Liver (tissue), 8 donors: ENCODE measurements at regions not wholly inside any gene's neighbourhood (a gene's known extent, or its start where the extent isn't known, plus 50 kb on each side); places are given as distances from the start of the nearest gene placed in this dataset.

Experiments used
- DNase-seq: peaks from one replicate; pipeline ENCODE4 v3.0.0-alpha.2; 2017; ENCODE audit warnings: low spot score
- H3K27ac ChIP-seq, 2 donors: one replicate each; pipeline ENCODE4 v1.7.0; 2013; ENCODE audit warnings: inconsistent platforms in 2 of 2, low read length in 2 of 2, control low read depth in 1 of 2, low read depth in 1 of 2, mild to moderate bottlenecking in 1 of 2
- H3K27me3 ChIP-seq, 4 donors: one replicate each; pipeline versions ENCODE4 v1.6.1 to v1.7.0; 2013; ENCODE audit warnings: low read length in 3 of 4, inconsistent platforms in 1 of 4, mild to moderate bottlenecking in 1 of 4, moderate library complexity in 1 of 4; ENCODE audit not compliant: control insufficient read depth in 4 of 4, insufficient read depth in 4 of 4
- H3K36me3 ChIP-seq, 4 donors: one replicate each; pipeline versions ENCODE4 v1.6.1 to v1.7.0; 2013; ENCODE audit warnings: low read length in 3 of 4, mild to moderate bottlenecking in 3 of 4, low read depth in 1 of 4, moderate library complexity in 1 of 4; ENCODE audit not compliant: control insufficient read depth in 4 of 4, insufficient read depth in 3 of 4
- H3K4me1 ChIP-seq, 4 donors: one replicate each; pipeline versions ENCODE4 v1.6.1 to v1.7.0; 2013; ENCODE audit warnings: low read length in 3 of 4, mild to moderate bottlenecking in 3 of 4, moderate library complexity in 1 of 4; ENCODE audit not compliant: control insufficient read depth in 4 of 4, insufficient read depth in 4 of 4
- H3K4me3 ChIP-seq, 3 donors: one replicate each; pipeline versions ENCODE4 v1.6.1 to v1.7.0; 2013; ENCODE audit warnings: low read length in 3 of 3, control low read depth in 1 of 3, low read depth in 1 of 3, mild to moderate bottlenecking in 1 of 3
- H3K9ac ChIP-seq, 2 donors: one replicate each; pipeline ENCODE4 v1.7.0; 2013; ENCODE audit warnings: low read length in 2 of 2, mild to moderate bottlenecking in 2 of 2, moderate library complexity in 2 of 2, control low read depth in 1 of 2, low read depth in 1 of 2
- H3K9me3 ChIP-seq, 4 donors: one replicate each; pipeline versions ENCODE4 v1.6.1 to v1.7.0; 2013; ENCODE audit warnings: low read length in 3 of 4; ENCODE audit not compliant: control insufficient read depth in 4 of 4
- CTCF ChIP-seq: fragments of 150-350 bp; IDR thresholded peaks from 2 replicates; pipeline ENCODE4 v1.5.1; 2017; ENCODE audit warnings: improper control_type of control experiment, low read depth, low read length; ENCODE audit not compliant: missing input control
- FOXA1 ChIP-seq: IDR thresholded peaks from 2 replicates; pipeline ENCODE4 v1.6.1; 2016; ENCODE audit warnings: antibody characterized with exemption
- FOXA2 ChIP-seq: IDR thresholded peaks from 2 replicates; pipeline ENCODE4 v1.6.1; 2016; ENCODE audit warnings: antibody characterized with exemption
- GABPA ChIP-seq, 2 donors: IDR thresholded peaks in 1 of 2; conservative IDR thresholded peaks in 1 of 2; 2 replicates each; pipeline ENCODE4 v1.6.1; 2016; ENCODE audit warnings: antibody characterized with exemption in 2 of 2, mild to moderate bottlenecking in 1 of 2, moderate library complexity in 1 of 2
- HNF4A ChIP-seq, 2 donors: conservative IDR thresholded peaks; 2 replicates each; pipeline ENCODE4 v1.6.1; 2016; ENCODE audit warnings: antibody characterized with exemption in 2 of 2, mild to moderate bottlenecking in 2 of 2
- HNF4G ChIP-seq: IDR thresholded peaks from 2 replicates; pipeline ENCODE4 v1.6.1; 2016; ENCODE audit warnings: antibody characterized with exemption
- JUND ChIP-seq, 2 donors: IDR thresholded peaks; 2 replicates each; pipeline ENCODE4 v1.6.1; 2016; ENCODE audit warnings: antibody characterized with exemption in 2 of 2
- NR2F2 ChIP-seq: IDR thresholded peaks from 2 replicates; pipeline ENCODE4 v1.6.1; 2016; ENCODE audit warnings: antibody characterized with exemption
- RAD21 ChIP-seq, 2 donors: IDR thresholded peaks; 2 replicates each; pipeline ENCODE4 v1.6.1; 2016; ENCODE audit warnings: antibody characterized with exemption in 2 of 2, mild to moderate bottlenecking in 2 of 2
- RXRA ChIP-seq, 2 donors: IDR thresholded peaks; 2 replicates each; pipeline ENCODE4 v1.6.1; 2017 to 2018; ENCODE audit warnings: antibody characterized with exemption in 2 of 2, mild to moderate bottlenecking in 1 of 2
- SP1 ChIP-seq: IDR thresholded peaks from 2 replicates; pipeline ENCODE4 v1.6.1; 2018; ENCODE audit warnings: antibody characterized with exemption, mild to moderate bottlenecking
- TAF1 ChIP-seq: conservative IDR thresholded peaks from 2 replicates; pipeline ENCODE4 v1.6.1; 2016; ENCODE audit warnings: antibody characterized with exemption, mild to moderate bottlenecking
- YY1 ChIP-seq: IDR thresholded peaks from 2 replicates; pipeline ENCODE4 v1.6.1; 2016; ENCODE audit warnings: antibody characterized with exemption, mild to moderate bottlenecking
- WGBS: extraction: QIAGEN DNeasy Blood & Tissue Kit; methylation state at CpG from one replicate; pipeline ENCODE4 v1.1.7; 2013; 5-methylcytosine and 5-hydroxymethylcytosine counted together
- TF ChIP-seq, protein P1 (sequence below): IDR thresholded peaks from 2 replicates; pipeline ENCODE4 v1.6.1; 2016; ENCODE audit warnings: antibody characterized with exemption
- TF ChIP-seq, protein P2 (sequence below): IDR thresholded peaks from 2 replicates; pipeline ENCODE4 v1.6.1; 2016; ENCODE audit warnings: antibody characterized with exemption
- TF ChIP-seq, protein P3 (sequence below): IDR thresholded peaks from 2 replicates; pipeline ENCODE4 v1.6.1; 2016; ENCODE audit warnings: antibody characterized with exemption
- TF ChIP-seq, protein P4 (sequence below): IDR thresholded peaks from 2 replicates; pipeline ENCODE4 v1.6.1; 2016; ENCODE audit warnings: antibody characterized with exemption, mild to moderate bottlenecking
- donor health status: healthy.
- donor health status: healthy.
- donor health status: healthy.
- donor health status: healthy.
- donor health status: healthy.

- Histone ChIP-seq H3K27ac (no peak overlapping the region), H3K4me1 (peaks cover 4 to 29% (median 22%) of the 10 kb centered on the region in 4 donors), H3K9me3 (no peaks in the 10 kb centered on the region), H3K36me3 (no peaks in the 10 kb centered on the region), H3K4me3 (no peak overlapping the region), H3K27me3 (no peaks in the 10 kb centered on the region), H3K9ac (no peak overlapping the region)
- peak; percentile 4 for DNase-seq
- 90% methylated on average over 3 of the region's 3 CpGs for WGBS
- TF ChIP-seq JUND (IDR thresholded peaks at IDR 0.05) (no peak), RAD21 (IDR thresholded peaks at IDR 0.05) (no peak), HNF4A (conservative IDR thresholded peaks at IDR 0.05) (no peak), RXRA (IDR thresholded peaks at IDR 0.05) (no peak), CTCF (no peak), NR2F2 (no peak), HNF4G (no peak), YY1 (no peak)
- TF ChIP-seq, protein P1, sequence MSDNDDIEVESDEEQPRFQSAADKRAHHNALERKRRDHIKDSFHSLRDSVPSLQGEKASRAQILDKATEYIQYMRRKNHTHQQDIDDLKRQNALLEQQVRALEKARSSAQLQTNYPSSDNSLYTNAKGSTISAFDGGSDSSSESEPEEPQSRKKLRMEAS, result no peak
Measured at GRCh38 chr15:70351941-70352774, 254.4 kb upstream of the TLE3 start.

GRCh38 chr15:70351391-70351790 lies 253.7 kb upstream of the TLE3 start:
- no peaks in the 10 kb centered on the region for H3K36me3 ChIP-seq
- H3K9ac ChIP-seq, result no peak overlapping the region
- H3K9me3 ChIP-seq, result no peaks in the 10 kb centered on the region
- H3K4me1 ChIP-seq, result peaks cover 4 to 30% (median 22%) of the 10 kb centered on the region in 4 donors
- no peaks in the 10 kb centered on the region for H3K27me3 ChIP-seq
- no peak overlapping the region for H3K27ac ChIP-seq
- no peak overlapping the region for H3K4me3 ChIP-seq
- WGBS, result 96% methylated on average over 5 of the region's 5 CpGs
- TF ChIP-seq JUND (IDR thresholded peaks at IDR 0.05) (no peak), HNF4G (no peak), FOXA2 (no peak), NR2F2 (no peak), FOXA1 (no peak), GABPA (IDR thresholded peaks at IDR 0.05 in 1 of 2, conservative IDR thresholded peaks at IDR 0.05 in 1 of 2) (no peak), RXRA (IDR thresholded peaks at IDR 0.05) (no peak), SP1 (no peak), YY1 (no peak), TAF1 (no peak)
- TF ChIP-seq, protein P2, sequence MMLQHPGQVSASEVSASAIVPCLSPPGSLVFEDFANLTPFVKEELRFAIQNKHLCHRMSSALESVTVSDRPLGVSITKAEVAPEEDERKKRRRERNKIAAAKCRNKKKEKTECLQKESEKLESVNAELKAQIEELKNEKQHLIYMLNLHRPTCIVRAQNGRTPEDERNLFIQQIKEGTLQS, result no peak
- TF ChIP-seq, protein P3, sequence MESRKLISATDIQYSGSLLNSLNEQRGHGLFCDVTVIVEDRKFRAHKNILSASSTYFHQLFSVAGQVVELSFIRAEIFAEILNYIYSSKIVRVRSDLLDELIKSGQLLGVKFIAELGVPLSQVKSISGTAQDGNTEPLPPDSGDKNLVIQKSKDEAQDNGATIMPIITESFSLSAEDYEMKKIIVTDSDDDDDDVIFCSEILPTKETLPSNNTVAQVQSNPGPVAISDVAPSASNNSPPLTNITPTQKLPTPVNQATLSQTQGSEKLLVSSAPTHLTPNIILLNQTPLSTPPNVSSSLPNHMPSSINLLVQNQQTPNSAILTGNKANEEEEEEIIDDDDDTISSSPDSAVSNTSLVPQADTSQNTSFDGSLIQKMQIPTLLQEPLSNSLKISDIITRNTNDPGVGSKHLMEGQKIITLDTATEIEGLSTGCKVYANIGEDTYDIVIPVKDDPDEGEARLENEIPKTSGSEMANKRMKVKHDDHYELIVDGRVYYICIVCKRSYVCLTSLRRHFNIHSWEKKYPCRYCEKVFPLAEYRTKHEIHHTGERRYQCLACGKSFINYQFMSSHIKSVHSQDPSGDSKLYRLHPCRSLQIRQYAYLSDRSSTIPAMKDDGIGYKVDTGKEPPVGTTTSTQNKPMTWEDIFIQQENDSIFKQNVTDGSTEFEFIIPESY, result no peak
- TF ChIP-seq, protein P4, sequence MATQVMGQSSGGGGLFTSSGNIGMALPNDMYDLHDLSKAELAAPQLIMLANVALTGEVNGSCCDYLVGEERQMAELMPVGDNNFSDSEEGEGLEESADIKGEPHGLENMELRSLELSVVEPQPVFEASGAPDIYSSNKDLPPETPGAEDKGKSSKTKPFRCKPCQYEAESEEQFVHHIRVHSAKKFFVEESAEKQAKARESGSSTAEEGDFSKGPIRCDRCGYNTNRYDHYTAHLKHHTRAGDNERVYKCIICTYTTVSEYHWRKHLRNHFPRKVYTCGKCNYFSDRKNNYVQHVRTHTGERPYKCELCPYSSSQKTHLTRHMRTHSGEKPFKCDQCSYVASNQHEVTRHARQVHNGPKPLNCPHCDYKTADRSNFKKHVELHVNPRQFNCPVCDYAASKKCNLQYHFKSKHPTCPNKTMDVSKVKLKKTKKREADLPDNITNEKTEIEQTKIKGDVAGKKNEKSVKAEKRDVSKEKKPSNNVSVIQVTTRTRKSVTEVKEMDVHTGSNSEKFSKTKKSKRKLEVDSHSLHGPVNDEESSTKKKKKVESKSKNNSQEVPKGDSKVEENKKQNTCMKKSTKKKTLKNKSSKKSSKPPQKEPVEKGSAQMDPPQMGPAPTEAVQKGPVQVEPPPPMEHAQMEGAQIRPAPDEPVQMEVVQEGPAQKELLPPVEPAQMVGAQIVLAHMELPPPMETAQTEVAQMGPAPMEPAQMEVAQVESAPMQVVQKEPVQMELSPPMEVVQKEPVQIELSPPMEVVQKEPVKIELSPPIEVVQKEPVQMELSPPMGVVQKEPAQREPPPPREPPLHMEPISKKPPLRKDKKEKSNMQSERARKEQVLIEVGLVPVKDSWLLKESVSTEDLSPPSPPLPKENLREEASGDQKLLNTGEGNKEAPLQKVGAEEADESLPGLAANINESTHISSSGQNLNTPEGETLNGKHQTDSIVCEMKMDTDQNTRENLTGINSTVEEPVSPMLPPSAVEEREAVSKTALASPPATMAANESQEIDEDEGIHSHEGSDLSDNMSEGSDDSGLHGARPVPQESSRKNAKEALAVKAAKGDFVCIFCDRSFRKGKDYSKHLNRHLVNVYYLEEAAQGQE, result no peak
- TF ChIP-seq, protein P1, result no peak
- DNase-seq, result peak; percentile 22
